Dendritic cell treated with granulocyte-macrophage colony-stimulating factor and Interleukin-4, amounts not matched to agents 40 ng/mL and 50 ng/mL, for 4 days (primary cell): ENCODE measurements at regions not wholly inside any gene's neighbourhood (a gene's known extent, or its start where the extent isn't known, plus 50 kb on each side); places are given as distances from the start of the nearest gene placed in this dataset.
"Not testable (repeated sequence)": the region's sequence is repeated elsewhere in the genome, so short reads cannot be mapped to it uniquely, and the experiment has no call there.

Source experiments
- H3K27ac Mint-ChIP-seq: one replicate; pipeline ENCODE4 v1.8.0; 2022; ENCODE audit warnings: mild to moderate bottlenecking, mixed read lengths
- H3K27me3 Mint-ChIP-seq: one replicate; pipeline ENCODE4 v1.8.0; 2022; ENCODE audit warnings: mild to moderate bottlenecking, mixed read lengths
- H3K36me3 Mint-ChIP-seq: one replicate; pipeline ENCODE4 v1.8.0; 2022; ENCODE audit warnings: low read depth, mixed read lengths
- H3K4me1 Mint-ChIP-seq: one replicate; pipeline ENCODE4 v1.8.0; 2022; ENCODE audit warnings: low read depth, mixed read lengths
- H3K4me3 Mint-ChIP-seq: one replicate; pipeline ENCODE4 v1.8.0; 2022; ENCODE audit warnings: mild to moderate bottlenecking, moderate library complexity, mixed read lengths
- H3K9me3 Mint-ChIP-seq: one replicate; pipeline ENCODE4 v1.8.0; 2022; ENCODE audit warnings: mixed read lengths
- intact Hi-C: fragments of 100-400 bp; cut with micrococcal nuclease; formaldehyde crosslinking; loops from one replicate; pipeline ENCODE4 v1.15.0; 2022

DNA sequence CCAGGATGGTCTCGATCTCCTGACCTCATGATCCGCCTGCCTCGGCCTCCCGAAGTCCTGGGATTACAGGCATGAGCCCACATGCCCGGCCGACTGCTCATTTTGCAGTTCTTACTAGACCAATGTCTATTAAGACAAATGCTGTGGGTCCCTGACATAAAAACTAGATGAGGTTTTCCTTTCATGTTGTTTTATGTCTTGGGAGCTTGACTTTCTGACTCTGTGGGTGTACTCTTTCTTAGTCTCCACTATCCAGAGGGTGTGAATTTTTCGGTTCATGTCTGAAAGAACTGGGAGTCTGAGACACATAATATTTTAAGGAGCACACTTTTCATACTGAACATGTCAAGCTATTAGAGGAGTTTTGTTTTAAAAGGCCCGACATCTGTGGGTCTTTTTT, 744.9 kb upstream of the B3GALT2 start:
- H3K27ac Mint-ChIP-seq = no peak overlapping the region
- no peaks in the 10 kb centered on the region for H3K27me3 Mint-ChIP-seq
- no peaks in the 10 kb centered on the region for H3K4me1 Mint-ChIP-seq
- peaks cover 41% of the 10 kb centered on the region for H3K9me3 Mint-ChIP-seq
- intact Hi-C loops = no loop called here
- no peak overlapping the region for H3K4me3 Mint-ChIP-seq
- H3K36me3 Mint-ChIP-seq = no peaks in the 10 kb centered on the region

DNA sequence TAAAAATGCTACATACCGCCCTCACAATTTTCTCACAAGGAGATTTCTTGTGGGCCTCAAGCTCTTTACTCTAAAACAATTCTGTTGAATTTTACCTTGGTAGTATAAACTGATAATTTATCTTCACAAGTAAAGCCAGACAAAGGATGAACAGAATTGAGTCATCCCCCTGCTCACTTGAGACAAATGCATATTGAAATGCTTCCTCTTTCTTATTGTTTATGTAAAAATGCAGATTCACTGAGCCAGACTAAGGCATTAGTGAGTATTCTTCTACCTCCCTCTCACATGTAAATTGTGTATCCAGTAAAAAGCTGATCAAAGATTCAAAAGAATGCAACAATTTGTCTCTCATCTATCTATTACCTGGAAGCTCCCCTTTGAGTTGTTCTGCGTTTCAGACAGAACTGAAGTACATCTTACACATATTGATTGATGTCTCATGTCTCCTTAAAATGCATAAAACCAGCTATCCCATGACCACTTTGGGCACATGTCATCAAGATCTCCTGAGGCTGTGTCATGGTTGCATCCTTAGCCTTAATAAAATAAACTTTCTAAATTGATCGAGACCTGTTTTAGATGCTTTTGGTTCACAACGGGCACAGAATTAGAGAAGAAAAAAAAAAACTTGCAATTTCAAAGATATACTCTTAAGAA, 743.1 kb upstream of the B3GALT2 start:
- intact Hi-C loops = no loop called here
- Mint-ChIP-seq H3K4me3 (no peak overlapping the region), H3K36me3 (no peaks in the 10 kb centered on the region)

DNA sequence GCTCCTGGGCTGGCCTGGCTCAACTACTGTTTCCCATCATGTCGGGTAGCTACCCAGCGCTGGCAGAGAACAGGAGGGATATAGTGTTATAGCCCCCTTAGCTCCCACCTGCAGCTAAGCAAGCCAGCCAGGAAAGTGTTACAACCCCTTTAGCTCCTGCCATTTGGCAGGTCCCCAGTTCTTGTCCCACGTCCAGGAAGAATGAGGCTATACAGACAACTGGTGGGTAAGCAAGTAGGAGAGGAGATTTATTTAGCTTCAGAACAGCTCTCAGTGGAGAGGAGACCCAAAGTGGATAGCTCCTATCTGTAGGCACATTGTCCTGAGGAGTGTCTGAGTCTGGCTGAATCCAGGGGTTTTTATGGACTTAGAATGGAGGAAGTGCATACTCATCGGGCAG, 741.1 kb upstream of the B3GALT2 start:
- no peak overlapping the region for H3K27ac Mint-ChIP-seq
- H3K9me3 Mint-ChIP-seq = peaks cover 50% of the 10 kb centered on the region
- H3K36me3 Mint-ChIP-seq = no peaks in the 10 kb centered on the region
- intact Hi-C loops = no loop called here
- no peaks in the 10 kb centered on the region for H3K27me3 Mint-ChIP-seq
- H3K4me3 Mint-ChIP-seq = no peak overlapping the region
- no peaks in the 10 kb centered on the region for H3K4me1 Mint-ChIP-seq

More for the DNA sequence above, 743.1 kb upstream of the B3GALT2 start:
- Mint-ChIP-seq H3K9me3 (peaks cover 50% of the 10 kb centered on the region), H3K27ac (no peak overlapping the region), H3K27me3 (no peaks in the 10 kb centered on the region), H3K4me1 (no peaks in the 10 kb centered on the region)

DNA sequence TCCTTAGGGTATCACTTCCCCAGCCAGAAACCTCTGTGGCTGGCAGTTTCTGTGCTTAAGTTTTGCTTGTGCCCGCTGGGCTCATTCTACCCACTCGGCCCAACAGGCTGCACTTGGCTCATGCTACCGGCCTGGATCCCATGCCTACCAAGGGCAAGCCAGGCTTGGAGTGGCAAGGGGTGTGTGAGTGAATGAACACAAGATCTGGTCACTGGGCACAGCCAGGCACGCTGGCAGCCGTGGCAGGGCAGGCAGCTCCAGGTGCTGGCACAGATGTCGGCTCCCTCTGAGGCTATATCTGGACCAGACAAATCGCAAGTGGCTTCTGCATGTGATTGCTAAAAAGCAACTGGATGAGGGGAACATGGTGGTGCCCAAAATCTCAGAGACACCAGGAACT, 740.5 kb upstream of the B3GALT2 start:
- no peak overlapping the region for H3K4me3 Mint-ChIP-seq
- no peaks in the 10 kb centered on the region for H3K4me1 Mint-ChIP-seq
- H3K27me3 Mint-ChIP-seq = no peaks in the 10 kb centered on the region
- H3K9me3 Mint-ChIP-seq = peaks cover 50% of the 10 kb centered on the region
- H3K27ac Mint-ChIP-seq = no peak overlapping the region
- H3K36me3 Mint-ChIP-seq = no peaks in the 10 kb centered on the region
- intact Hi-C loops = no loop called here

DNA sequence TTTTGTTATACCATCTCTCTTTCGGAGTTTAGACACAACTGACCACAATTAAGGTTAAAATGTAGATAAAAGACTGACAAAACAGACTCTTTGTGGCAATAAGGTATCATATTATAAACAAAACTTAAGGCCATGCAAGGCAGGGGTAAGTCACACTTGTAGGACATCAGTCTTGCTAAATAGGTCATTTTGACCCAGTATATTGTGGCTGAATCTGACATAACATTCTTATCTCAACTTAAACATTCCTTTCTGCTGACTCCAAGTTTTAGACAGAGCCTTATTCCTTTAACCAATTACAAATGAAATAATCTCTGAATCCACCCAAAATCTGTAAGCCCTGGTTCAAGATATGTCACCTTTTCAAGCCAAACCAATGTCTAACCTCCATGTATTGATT, 733.4 kb upstream of the B3GALT2 start:
- H3K4me1 Mint-ChIP-seq = no peaks in the 10 kb centered on the region

DNA sequence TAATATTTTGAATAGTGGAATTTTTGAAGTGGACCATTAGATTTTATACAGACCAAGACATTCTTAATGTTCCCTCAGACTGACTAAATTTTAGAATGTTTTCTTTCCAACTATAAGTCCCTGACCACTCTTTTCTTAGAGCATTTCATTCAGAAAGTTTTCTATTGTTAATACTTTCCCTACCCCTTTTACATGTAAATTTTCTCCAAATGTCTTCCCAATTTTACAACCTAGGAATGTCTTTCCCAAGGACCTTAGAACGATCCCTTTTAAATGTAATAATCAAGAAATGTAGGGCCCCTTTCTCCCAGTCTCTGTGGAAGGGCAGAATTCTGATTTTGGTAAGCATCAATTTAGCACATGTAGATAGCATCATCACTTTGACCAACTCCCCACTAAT, 730.0 kb upstream of the B3GALT2 start:
- Mint-ChIP-seq H3K27ac (no peak overlapping the region), H3K4me3 (no peak overlapping the region), H3K27me3 (no peaks in the 10 kb centered on the region), H3K4me1 (no peaks in the 10 kb centered on the region), H3K9me3 (peaks cover 30% of the 10 kb centered on the region), H3K36me3 (no peaks in the 10 kb centered on the region)
- intact Hi-C loops = no loop called here

More for the DNA sequence above, 733.4 kb upstream of the B3GALT2 start:
- H3K36me3 Mint-ChIP-seq = no peaks in the 10 kb centered on the region
- no peak overlapping the region for H3K4me3 Mint-ChIP-seq
- peaks cover 19% of the 10 kb centered on the region for H3K9me3 Mint-ChIP-seq
- no peaks in the 10 kb centered on the region for H3K27me3 Mint-ChIP-seq
- intact Hi-C loops = no loop called here
- H3K27ac Mint-ChIP-seq = no peak overlapping the region

DNA sequence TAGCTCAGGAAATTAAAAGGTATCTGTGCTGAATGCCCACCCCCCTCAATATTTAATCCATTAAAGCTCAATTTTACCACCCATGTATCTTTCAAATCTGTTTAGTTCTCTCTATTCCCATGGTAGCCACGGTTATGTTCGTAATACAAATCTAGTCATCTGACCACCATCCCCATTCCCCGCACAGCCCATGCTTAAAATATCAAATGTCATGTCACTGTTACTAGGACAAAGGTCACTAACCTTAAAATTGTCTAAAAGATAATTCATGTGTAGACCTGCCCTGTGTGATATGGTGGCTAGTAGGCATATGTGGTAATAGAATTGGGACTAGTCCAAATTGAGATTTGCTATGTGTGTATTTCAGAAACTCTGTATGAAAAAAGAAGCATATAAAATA, 728.5 kb upstream of the B3GALT2 start:
- peaks cover 16% of the 10 kb centered on the region for H3K9me3 Mint-ChIP-seq
- no peak overlapping the region for H3K4me3 Mint-ChIP-seq
- H3K36me3 Mint-ChIP-seq = no peaks in the 10 kb centered on the region
- no peaks in the 10 kb centered on the region for H3K27me3 Mint-ChIP-seq
- intact Hi-C loops = no loop called here
- H3K4me1 Mint-ChIP-seq = no peaks in the 10 kb centered on the region
- no peak overlapping the region for H3K27ac Mint-ChIP-seq

DNA sequence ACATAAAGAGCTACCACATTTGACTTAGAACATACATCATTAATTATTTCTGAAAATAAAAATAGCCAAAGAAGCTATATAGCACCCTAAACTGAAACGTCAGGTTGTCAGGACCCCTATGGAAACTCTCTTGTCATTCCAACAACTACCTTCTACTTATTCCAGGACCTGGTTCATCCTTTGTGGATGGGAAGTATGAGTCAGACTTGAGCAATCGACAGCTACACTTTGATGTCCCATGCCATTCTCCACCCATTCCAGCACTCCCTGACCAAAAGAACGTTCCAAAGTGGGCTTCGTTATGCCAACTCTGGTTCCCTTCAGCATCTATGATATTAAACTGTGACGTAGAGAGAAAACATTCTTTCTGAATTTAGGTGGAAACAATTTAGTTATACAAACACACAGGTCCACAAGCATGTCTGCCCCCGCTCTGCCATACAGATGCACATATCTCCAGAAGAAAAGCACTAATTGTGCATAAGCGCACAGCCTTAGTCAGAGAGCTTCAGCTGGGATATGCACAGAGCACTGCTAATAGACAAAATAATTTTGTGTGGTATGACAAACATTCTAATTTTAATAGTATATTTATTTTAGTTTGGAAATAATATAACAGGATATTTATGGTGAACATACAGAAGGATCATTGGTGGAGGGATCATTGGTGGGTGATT, 723.1 kb upstream of the B3GALT2 start:
- no peaks in the 10 kb centered on the region for H3K27me3 Mint-ChIP-seq
- intact Hi-C loops = no loop called here
- no peaks in the 10 kb centered on the region for H3K4me1 Mint-ChIP-seq
- H3K9me3 Mint-ChIP-seq = peaks cover 21% of the 10 kb centered on the region
- H3K4me3 Mint-ChIP-seq = no peak overlapping the region
- H3K36me3 Mint-ChIP-seq = no peaks in the 10 kb centered on the region
- H3K27ac Mint-ChIP-seq = no peak overlapping the region

DNA sequence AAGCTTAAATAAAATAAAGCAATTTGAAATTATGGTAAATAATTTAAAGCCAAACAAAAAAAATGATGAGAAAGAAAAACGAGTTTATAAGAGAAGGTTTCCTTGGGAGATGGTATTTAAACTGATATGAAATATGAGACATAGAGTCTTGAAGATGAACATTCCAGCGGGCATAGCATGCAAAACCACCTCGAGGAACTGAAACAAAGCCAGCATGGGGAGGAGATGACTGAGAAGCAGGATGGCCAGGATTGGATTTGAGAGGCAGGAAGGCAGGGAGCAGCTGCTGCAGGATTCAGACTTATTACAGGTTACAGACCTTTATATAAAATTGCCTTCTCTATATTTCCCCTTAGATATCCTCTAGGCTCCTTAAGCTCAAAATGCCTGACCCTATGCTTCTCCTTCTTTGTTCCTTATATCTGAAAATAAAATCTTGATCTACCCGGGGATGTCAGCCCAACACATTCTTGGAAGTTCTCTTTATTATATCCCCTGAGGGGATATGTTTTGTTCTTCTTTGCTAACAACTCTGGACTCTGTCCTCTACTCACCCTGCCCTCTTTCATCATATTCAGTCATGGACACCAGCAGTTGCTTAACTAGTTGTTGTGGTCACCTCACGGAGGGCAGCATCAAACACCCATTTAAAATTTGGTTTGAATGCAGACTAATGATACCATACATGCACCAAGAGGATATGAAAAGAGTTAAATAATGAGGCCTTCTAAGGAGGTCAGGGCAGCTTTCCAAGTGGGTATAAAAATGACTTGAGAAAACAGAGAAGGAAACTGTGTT, 719.1 kb upstream of the B3GALT2 start:
- Mint-ChIP-seq H3K27ac (no peak overlapping the region), H3K27me3 (no peaks in the 10 kb centered on the region), H3K4me3 (no peak overlapping the region), H3K4me1 (no peaks in the 10 kb centered on the region), H3K36me3 (no peaks in the 10 kb centered on the region), H3K9me3 (peaks cover 9% of the 10 kb centered on the region)
- intact Hi-C loops = no loop called here

DNA sequence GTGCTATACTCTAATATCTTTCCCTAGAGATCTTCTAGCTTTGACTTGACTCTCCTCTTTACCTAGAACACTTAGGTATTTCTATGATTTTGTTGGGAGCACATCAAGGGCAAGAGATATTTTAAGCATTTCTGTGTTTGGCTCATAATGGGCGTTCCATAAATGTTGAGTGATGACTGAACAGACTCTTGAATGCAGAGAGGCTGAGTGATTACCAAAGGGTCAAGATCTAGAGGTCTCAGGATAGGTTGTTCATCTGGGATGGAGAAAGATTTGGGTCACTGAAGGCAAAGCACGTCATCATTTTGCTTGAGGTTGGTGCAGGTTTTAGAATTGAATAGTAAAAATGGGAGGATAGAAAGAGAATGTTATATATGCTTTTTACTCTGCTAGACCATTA, 705.4 kb upstream of the B3GALT2 start:
- Mint-ChIP-seq H3K27ac (no peak overlapping the region), H3K36me3 (no peaks in the 10 kb centered on the region), H3K27me3 (no peaks in the 10 kb centered on the region), H3K9me3 (peaks cover 12% of the 10 kb centered on the region), H3K4me3 (no peak overlapping the region), H3K4me1 (no peaks in the 10 kb centered on the region)
- intact Hi-C loops = no loop called here

DNA sequence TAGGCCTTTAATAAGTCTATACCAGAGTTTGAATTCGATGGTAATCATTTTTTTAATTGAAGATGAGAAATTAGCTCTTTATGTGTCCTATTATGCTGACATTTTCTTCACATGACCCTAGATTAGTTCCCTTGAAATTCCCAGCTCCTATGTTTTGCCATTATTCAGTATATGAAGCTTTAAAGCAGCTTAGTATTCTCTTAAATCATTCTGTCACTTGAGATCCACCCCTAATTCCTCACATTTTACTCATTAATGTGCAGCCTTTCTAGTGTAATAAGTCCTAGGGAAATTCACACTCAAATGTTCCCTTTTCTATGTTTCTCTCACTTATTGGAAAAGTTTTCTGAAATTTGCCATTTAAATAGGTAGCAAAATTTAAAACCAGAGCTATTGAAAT, 704.5 kb upstream of the B3GALT2 start:
- Mint-ChIP-seq H3K27ac (no peak overlapping the region), H3K4me1 (no peaks in the 10 kb centered on the region), H3K27me3 (no peaks in the 10 kb centered on the region), H3K36me3 (no peaks in the 10 kb centered on the region), H3K4me3 (no peak overlapping the region), H3K9me3 (peaks cover 12% of the 10 kb centered on the region)
- intact Hi-C loops = no loop called here

DNA sequence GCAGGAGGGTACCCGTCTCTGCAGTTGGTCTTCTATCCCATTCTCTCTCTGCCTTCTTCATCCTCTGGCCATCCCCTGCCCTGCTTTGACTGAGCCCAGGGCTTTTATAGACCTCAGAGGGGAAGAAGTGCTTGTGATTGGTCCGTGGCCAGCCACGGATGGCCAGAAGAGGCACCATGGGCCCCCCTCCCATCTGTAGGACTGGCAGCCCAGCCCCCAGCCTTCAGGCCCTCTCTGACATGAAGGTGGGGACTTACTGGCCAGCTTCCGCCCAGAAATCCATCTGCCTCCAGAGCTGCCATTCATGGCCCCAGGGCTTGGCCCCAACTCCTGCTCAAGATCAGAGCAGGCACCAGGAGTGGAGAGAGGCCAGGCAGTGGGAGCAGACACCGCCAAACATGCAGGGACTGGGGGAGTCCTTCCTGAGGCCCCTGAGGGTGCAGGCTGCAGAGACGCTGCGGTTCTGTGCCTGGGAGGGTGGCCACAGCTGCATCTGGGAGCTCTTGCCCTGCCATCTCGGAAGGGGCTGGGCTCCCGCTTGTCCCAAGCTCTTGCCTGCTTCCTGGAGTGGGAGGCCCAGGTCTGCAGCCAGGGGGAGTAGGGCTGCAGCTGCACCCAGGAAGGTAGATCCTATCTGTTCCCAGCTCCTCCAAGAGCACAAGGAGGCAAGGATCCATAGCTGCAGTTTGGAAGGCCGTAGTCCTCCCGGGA, 698.6 kb upstream of the B3GALT2 start:
- Mint-ChIP-seq H3K9me3 (peaks cover 12% of the 10 kb centered on the region), H3K27me3 (no peaks in the 10 kb centered on the region), H3K36me3 (no peaks in the 10 kb centered on the region), H3K4me3 (no peak overlapping the region), H3K27ac (no peak overlapping the region), H3K4me1 (peaks cover 13% of the 10 kb centered on the region)
- intact Hi-C loops = no loop called here

DNA sequence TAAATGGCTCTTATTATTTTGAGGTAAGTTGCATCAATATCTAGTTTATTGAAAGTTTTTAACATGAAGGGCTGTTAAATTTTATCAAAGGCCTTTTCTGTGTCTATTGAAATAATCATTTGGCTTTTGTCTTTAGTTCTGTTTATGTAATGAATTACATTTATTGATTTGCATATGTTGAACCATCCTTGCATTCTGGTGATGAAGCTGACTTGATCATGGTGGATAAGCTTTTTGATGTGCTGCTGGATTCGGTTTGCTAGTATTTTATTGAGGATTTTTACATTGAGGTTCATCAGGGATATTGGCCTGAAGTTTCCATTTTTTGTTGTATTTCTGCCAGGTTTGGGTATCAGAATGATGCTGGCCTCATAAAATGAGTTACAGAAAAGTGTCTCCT, 691.5 kb upstream of the B3GALT2 start:
- peaks cover 46% of the 10 kb centered on the region for H3K9me3 Mint-ChIP-seq
- H3K36me3 Mint-ChIP-seq, H3K27ac Mint-ChIP-seq, H3K27me3 Mint-ChIP-seq, intact Hi-C loops, H3K4me3 Mint-ChIP-seq: not testable (repeated sequence)
- H3K4me1 Mint-ChIP-seq = peaks cover 13% of the 10 kb centered on the region

DNA sequence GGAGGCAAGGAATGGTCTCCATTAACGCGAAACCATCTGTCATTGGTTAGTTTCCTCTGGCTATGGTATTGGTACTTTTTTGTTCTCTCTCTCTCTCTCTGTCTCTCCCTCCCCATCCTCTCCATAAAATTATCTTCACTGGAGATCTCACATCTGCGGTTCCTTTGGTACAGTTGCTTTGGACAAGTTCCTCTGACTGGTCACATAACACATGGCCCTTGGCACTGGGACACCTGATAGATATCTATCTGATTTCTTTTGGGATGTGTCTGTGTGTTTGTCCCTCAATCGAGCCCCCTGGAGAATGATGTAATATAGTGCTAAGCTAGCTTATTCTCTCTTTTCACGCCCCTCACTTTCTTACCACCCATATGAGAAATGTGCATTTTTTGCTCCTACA, 682.0 kb upstream of the B3GALT2 start:
- Mint-ChIP-seq H3K4me1 (no peaks in the 10 kb centered on the region), H3K4me3 (no peak overlapping the region)

More for the DNA sequence above, 682.0 kb upstream of the B3GALT2 start:
- peaks cover 24% of the 10 kb centered on the region for H3K9me3 Mint-ChIP-seq
- no peaks in the 10 kb centered on the region for H3K27me3 Mint-ChIP-seq
- H3K36me3 Mint-ChIP-seq = no peaks in the 10 kb centered on the region
- intact Hi-C loops = no loop called here
- H3K27ac Mint-ChIP-seq = no peak overlapping the region
